DMS153 treated with DMSO at 0.1 percent for 48 hours (cell line): ENCODE measurements at regions not wholly inside any gene's neighbourhood (a gene's known extent, or its start where the extent isn't known, plus 50 kb on each side); places are given as distances from the start of the nearest gene placed in this dataset.
A peak's percentile ranks its signal among the peaks of the same experiment; 100 is the strongest.

ENCODE experiments used
- DNase-seq: peaks from one replicate; lab custom pipeline; 2025; ENCODE audit not compliant: unreplicated experiment; lab: John Stamatoyannopoulos, UW

- DNase-seq: no peak
Measured at GRCh38 chr4:186885289-186885688, 161.6 kb upstream of the FAT1 start.

- DNase-seq: no peak
Measured at GRCh38 chr4:186886759-186887158, 163.1 kb upstream of the FAT1 start.

GRCh38 chr4:186887291-186887700 is 163.6 kb upstream of the FAT1 start:
- no peak for DNase-seq

GRCh38 chr4:186887752-186888151 is 164.1 kb upstream of the FAT1 start:
- no peak for DNase-seq

GRCh38 chr4:186889876-186890643 is 166.4 kb upstream of the FAT1 start:
- no peak for DNase-seq

- no peak for DNase-seq
Measured at GRCh38 chr4:186891859-186892486, 168.3 kb upstream of the FAT1 start.

GRCh38 chr4:186898367-186898766 is 174.7 kb upstream of the FAT1 start:
- no peak for DNase-seq

- DNase-seq: no peak
Measured at GRCh38 chr4:186900232-186900900, 176.7 kb upstream of the FAT1 start.

- DNase-seq: no peak
Measured at GRCh38 chr4:186900984-186901383, 177.3 kb upstream of the FAT1 start.

GRCh38 chr4:186901850-186902249 is 178.2 kb upstream of the FAT1 start:
- DNase-seq: no peak

- DNase-seq: peak; percentile 43
Measured at GRCh38 chr4:186902361-186902760, 178.7 kb upstream of the FAT1 start.

GRCh38 chr4:186904101-186904500 is 180.4 kb upstream of the FAT1 start:
- DNase-seq: no peak

- DNase-seq: no peak
Measured at GRCh38 chr4:186906722-186907121, 183.1 kb upstream of the FAT1 start.

- no peak for DNase-seq
Measured at GRCh38 chr4:186910385-186910784, 186.7 kb upstream of the FAT1 start.

- no peak for DNase-seq
Measured at GRCh38 chr4:186912606-186913005, 188.9 kb upstream of the FAT1 start.

- no peak for DNase-seq
Measured at GRCh38 chr4:186915816-186916215, 192.2 kb upstream of the FAT1 start.

- DNase-seq: no peak
Measured at GRCh38 chr4:186917136-186917535, 193.5 kb upstream of the FAT1 start.

- no peak for DNase-seq
Measured at GRCh38 chr4:186918466-186918865, 194.8 kb upstream of the FAT1 start.

GRCh38 chr4:186919340-186919739 is 195.7 kb upstream of the FAT1 start:
- DNase-seq: no peak

- DNase-seq: no peak
Measured at GRCh38 chr4:186920483-186920882, 196.8 kb upstream of the FAT1 start.

- DNase-seq: no peak
Measured at GRCh38 chr4:186920992-186921391, 197.3 kb upstream of the FAT1 start.

- DNase-seq: no peak
Measured at GRCh38 chr4:186924723-186925122, 201.1 kb upstream of the FAT1 start.
